GM19395 (cell line): ENCODE measurements at regions not wholly inside any gene's neighbourhood (a gene's known extent, or its start where the extent isn't known, plus 50 kb on each side); places are given as distances from the start of the nearest gene placed in this dataset.

ENCODE experiments used
- ATAC-seq: cut with Tn5 transposase; IDR thresholded peaks from one replicate; pipeline ENCODE4 v1.9.1; 2021; ENCODE audit warnings: mild to moderate bottlenecking, moderate library complexity; ENCODE audit not compliant: unreplicated experiment

DNA sequence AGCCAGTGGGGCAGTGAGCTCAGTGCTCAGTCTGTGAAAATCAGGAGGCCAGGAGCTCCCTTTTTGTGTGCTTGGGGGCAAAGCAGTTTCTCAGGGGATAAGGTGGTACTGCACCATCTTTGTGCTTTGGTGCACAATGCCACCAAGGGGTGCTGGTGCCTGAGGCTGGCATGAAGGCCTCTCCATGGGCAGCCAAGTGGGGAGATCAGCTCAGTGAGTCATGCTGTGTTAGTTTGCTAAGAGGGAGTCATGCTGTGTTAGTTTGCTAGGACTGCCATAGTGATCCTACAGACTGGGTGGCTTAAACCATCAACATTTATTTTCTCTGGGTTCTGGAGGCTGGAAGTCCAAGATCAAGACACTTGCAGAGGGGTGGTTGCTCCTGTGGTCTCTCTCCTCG is 428.1 kb downstream of the PRDM2 start:
- no peak for ATAC-seq

DNA sequence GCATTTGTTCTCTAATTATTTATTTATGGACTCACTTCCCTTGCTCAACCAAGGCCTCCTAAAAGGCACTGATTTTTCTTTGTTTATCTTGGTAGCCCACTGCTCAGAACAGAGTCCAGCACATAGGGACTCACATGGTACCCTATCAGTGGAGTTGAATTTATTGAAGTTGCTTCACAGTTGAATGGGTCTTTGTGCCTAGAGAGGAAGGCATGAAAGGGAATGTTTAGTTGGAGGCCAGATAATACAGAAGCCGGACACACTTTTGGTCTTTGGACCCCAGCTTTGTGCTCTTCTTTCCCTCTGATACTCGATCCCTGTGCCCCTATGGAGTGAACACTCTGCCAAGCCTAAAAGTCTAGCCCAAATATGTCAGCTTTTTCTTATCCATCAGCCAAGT is 429.0 kb downstream of the PRDM2 start:
- no peak for ATAC-seq

DNA sequence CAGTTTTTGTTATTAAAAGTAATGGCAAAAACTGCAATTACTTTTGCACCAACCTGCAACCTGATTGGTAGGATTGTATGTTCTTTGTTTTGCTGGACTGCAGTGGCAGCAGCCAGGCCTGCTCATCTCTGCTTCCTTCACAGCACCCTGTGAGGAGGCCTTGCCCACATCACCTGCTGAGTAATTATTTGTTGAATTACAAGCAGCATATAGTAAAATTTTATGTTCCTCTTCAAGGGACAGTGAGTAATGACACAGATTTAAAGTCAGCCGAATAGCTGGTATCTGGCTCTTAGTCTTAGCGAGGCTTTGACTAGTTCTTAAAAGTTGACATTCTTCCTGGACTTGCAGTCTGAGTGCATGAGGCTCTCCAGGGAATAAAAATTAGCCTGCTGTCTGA is 435.1 kb downstream of the PRDM2 start:
- ATAC-seq = no peak

DNA sequence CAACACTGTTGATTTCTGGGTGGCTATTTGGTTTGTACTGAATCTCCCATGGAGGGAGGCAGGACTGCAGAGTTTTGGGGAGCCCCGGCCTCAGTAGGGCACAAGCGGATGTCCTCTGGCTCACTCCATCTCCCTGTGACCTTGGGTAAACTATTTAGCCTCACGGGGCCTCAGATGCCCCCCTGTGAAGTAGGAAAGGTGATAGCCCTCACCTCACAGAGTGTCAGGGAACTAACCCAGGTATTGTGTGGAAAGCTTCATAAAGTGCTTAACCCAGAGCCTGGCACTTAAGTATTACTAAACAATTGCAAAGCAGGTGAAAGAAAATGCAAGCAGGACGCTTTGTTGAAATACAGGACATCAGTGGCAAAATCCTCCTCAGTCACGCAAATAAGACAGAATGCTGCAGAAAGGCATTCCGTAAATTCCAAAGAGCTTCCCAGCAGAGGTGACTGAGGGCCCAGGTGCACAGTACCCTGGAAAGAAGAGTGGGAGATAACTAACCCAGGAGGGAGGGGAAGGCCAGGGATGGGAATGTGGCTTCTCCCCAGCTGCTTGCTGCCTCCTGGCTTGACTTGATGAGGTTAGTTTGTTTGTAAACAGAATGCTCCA is 436.3 kb downstream of the PRDM2 start:
- no peak for ATAC-seq

DNA sequence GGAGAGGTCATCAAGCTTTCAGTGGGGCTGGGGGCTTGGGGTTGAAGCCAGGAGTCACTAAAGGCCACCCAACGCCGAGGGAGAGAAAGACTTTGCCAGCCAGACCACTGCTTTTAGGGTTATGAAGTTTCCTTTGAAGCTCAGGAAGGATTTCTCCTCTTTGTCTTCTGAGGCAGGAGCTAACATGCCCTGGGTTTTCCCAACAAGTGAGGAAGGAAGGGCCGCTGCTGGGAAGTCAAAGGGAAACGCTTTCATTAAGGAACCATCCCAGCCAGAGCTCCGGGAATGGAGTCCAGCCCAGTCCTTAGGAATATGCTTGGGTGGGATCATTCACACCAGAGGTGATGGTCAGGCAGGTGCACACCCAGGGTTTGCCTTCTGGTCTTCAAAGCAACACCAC is 436.9 kb downstream of the PRDM2 start:
- ATAC-seq = no peak

DNA sequence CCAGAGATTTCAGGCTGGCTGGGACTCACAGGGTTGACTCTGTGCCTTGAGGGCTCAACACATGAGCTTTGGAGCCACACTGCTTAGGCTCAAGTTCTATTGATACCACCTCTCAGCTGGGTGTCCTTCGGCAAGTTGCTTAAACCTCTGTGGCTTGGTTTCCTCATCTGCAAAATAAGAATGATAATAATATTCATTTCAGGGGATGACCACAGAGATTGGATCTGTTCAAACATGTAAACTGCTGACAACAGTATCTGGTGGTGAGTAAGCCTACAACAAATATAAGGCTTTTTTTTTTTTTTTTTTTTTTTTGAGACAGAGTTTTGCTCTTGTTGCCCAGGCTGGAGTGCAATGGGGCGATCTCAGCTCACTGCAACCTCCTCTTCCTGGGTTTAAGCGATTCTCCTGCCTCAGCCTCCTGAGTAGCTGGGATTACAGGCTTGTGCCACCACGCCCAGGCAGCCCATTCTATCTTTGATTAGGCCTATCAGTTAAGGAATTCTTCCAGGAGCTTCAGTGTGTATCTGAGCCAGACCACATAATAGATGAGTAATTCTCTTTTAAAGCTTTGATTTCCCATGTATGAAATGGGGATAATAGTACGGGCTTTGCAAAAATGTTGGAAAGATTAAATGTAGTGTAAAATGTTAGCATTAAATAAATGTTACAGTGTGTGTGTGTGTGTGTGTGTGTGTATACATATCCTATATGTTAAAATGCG is 437.6 kb downstream of the PRDM2 start:
- no peak for ATAC-seq

DNA sequence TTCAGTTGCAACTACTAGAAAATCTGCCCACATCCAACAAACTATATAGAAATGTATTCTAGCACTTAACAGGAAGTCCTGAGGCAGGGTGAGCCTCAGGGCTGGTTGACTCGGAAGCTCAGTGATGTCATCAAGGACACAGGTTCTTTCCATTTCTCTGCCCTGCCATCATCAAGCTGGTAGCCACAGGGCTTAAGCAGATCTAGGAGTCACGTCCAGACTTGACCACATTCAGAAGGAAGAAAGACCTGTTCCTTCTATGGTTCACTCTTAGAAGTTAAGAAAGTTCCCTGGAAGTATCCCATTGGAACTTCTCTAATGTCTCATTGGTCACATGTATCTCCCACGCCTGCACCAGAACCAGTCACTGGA is 438.1 kb downstream of the PRDM2 start:
- ATAC-seq = no peak

DNA sequence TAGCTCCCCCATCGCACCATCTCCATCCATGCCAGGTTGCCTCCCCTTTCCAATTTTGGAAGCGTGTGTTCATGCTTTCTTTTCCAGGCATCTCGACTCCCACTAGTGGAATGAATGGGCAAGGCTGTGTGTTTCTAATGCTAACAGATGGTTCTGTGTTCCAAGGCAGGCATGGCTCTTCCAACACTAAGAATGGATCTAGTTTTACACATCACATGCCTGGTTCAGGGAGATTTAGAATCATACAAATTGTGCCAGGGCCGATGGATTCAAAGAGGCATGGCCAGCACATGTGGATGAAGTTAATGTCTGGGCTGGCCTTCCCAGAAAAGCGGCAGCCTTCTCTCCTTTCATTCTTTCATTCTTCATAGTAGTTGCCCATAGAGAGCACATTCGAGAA is 438.7 kb downstream of the PRDM2 start:
- no peak for ATAC-seq

DNA sequence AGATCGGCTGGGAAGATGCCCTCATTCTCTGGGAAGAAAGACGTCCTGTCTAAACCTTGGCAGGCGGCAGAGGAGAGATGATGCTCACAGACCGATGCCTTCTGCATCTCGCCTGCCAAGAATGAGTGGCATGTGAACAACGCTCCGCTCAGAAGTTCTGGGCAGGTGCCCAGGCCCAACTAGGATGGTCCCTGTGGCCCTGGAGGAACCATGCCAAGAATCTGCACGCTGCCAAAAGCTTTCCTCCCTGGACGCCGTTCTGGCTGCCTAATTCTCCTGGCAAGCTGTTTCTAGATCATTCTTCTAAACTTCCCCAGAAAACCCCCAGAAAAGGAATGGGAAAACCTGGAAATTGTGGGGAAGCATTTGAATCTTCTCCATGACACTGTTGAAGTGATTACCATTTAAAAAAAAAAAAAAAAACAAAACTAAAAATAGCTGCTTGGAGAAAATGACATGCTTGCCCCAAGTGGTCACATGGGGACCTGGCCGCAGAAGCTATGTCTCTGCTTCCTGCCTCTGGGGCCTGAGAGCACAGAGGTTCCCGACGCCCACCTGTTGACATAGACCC is 440.9 kb downstream of the PRDM2 start:
- no peak for ATAC-seq

DNA sequence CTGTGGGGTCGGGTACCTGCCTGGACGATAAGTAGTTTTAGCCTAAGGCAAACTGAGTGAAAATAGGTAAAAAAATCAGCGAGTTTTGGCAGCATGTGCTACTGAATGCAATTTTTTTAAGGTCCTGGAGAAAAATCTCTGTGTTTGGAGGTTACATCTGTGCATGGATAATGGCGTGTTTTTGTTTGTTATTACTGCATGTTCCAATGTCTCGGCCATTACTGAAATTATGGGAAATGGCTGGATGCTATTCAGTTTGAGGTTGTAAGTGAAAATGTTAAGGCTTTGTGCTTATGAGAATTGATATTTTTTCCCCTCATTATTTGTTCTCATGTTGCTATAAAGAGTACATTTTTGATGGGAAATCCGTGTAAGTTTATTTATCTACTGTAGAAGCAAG is 441.7 kb downstream of the PRDM2 start:
- ATAC-seq = no peak

DNA sequence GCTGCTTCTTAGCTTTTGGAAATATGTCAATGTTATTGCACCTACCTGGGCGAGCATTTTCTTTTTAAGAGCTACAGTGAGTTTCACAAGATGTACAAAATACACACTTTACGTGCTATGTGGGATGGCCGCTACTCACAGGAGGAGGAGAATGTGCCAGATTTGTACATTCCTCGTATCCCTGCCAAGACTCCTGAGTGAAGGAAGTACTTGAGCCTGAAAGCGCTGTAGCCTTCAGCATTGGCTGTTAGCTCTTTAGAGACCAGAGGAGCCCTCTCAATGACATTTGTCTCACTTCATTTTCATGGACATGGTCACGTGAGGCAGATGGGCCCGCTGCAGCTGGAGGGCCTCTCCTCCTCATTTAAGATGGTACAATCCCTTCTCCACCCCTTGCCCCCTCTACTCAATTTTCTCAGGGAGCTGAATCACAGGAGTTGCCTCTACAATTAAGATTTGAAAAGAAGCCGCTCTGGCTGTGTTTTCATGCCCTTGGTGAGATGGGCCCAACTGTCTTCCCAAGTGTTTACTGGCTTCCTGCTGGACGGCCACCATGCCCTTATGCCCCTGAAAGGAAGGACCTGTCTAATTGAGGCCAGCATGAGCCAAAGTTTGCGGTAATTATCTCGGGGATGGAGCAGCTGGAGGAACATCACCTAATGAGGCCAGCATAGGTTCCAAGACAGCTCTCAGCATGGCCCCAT is 442.6 kb downstream of the PRDM2 start:
- no peak for ATAC-seq

DNA sequence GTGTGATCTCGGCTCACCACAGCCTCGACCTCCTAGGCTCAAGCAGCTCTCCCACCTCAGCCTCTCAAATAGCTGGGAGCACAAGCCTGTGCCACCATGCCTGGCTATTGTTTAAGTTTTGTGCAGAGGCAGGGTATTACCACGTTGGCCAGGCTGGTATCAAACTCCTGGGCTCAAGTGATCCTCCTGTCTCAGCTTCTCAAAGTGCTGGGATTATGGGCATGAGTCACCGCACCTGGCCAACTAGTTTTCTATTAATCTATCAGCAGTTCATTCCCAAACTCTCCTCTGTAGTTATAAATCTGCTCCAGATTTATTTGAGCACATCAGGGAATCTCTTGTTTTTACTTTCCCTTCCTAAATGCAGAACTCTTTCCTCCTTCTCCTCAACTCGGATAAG is 443.8 kb downstream of the PRDM2 start:
- ATAC-seq = no peak

DNA sequence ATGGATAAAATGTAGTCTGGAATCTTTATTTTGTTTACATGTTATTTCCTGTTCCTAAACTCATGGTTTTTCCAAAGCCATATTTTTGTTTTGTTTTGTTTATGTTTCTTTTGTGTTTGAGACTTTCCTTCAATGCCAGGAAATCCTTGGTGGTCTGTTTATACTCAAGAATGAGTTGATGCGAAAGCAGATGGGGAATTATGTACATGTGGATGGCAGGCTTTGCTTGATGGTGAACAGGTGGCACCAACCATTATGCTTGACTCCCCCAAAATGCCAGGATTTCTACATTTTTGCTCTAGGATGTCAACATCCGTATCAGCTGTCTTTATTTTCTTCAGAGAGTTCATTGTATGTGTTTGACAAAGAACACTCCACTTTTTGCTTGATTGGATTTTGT is 448.5 kb downstream of the PRDM2 start:
- ATAC-seq = no peak

DNA sequence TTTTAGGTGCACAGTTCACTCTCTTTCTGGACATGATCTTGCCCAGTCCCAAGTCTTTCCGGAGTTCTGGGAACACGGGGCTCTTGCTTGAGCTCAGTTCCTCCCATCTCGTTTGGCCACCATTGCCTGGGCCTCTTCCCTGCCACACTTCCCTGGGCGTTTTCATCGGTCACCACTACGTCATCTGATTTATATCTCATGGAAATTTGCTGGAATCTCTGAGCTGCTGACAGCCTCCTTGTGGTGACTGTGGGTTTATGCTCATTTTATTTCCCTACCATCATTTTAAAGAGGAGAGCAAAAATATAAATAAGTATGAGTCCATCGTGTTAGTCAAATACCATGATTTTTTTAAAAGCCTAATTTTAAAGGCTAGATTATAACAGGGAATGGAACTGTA is 449.1 kb upstream of the KAZN start:
- no peak for ATAC-seq

DNA sequence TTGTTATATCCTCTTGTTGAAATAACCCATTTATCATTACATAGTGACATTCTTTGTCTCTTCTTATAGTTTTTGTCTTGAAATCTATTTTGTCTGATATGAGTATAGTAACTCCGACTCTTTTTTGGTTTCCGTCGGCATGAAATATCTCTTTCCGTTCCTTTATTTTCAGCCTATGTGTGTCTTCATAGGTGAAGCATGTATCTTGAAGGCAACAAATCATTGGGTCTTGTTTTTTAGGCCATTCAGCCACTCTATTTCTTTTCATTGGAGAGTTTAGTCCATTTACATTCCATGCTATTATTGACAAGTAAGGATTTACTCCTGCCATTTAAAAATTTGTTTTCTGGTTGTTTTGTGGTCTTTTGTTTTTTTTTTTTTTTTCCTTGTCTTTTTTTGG is 441.9 kb upstream of the KAZN start:
- no peak for ATAC-seq

DNA sequence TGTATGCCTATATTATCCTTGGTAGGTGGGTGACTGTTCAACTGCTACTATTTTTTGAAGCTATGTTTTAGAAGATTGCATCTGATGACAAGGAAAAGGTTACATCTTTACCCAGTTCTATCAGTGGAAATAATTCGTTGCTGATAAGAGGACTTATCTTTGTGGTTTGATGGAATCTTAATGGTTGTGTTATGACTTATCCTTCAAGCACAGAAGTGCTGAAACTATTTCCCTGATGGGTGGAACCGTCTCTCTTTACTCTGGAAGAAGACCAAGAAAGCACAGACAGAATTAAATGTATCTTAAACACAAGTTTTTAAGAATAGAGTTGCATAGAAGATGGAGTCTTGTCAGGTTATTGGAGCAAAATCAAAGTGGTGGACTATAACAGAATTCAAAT is 437.7 kb upstream of the KAZN start:
- ATAC-seq = no peak

DNA sequence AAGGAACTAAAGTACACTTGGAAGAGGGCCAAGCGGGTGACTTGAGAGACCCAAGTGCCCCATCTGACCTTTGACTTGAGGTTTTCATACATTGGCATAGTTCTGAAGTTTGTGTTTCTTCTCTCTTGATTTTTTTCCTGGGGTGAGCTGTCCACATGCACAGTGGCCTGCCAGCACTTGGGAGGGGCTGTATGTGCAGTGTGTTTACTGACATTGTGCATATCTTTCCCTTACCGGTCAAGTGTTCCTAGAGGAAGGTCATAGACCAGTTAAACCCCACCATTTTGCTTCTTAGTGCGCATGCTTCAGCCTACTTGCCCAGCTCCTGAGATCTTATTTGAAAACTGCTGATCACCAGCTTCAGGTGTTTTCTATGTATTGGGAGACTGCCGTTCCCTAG is 435.2 kb upstream of the KAZN start:
- no peak for ATAC-seq

DNA sequence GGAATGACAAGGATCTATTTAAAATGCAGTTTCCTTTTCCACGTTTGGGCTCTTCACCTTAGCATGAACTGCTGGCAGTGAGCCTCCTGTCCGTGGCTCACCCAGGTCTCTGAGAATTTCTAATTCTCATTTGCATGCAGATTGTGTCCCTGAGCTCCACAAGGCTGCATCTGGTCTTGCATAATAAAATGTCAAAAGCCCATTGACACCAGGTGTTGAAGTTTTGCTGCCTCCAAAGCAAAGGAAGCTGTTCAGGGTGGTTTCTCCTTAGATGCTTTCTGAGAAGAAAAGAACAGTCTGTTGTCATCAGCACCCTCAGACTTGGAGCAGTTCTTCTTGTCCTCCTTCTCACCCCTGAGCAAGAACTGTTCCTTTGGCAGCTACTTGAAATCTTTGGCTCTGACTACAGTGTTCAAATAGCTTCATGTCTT is 433.1 kb upstream of the KAZN start:
- ATAC-seq = no peak

DNA sequence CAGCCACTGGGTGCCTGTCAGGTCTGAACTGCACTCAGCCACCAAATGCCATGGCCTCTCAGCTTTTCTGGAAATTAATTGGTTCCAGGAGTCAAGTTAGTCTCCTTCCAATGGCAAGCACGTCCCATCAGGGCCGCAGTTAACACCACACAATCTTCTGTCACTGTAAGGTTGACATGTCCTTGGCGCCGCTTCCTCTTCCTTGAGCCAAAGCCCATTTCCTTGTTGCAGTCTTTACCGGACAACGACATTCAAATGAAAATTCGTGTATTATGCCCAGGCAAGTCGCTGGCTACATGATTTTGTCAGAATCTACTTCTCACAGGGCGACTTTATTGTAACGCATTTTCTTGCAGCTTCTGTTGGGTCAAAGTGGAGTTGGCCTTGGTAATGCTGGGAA is 430.6 kb upstream of the KAZN start:
- no peak for ATAC-seq

DNA sequence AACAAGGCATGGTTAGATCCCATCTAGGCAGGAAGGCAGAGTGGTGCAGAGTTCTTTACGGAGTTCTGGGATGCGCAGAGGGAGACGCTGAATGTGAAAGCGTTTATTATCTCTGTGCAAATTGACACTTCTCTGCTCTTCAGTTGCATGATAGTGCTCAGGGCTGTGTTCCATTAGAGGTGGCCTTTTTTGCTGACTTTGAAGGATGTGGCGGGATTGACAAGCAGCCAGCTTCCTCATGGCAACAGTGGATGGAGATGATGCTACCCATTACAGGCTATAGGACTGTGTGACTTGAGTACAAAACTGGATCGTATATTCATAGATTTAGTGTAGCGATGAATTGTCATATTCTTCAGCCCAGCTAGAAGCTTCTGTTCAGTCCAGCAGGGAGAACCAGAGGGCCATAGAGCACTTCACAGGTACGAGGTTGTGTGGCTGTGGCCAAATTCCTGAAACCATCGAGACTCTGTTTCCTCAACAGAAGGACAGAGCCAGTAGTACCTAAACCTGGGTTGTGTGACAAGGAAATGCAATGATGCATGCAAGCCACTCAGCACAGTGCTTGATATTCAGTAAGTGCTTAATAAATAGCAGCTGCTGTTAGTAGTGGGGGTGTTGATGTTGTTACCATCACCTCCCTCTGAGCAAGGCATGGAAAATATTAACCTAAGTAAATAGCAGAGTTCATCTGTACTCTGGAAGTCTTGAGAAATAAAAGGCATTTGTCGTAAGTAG is 430.0 kb upstream of the KAZN start:
- no peak for ATAC-seq

DNA sequence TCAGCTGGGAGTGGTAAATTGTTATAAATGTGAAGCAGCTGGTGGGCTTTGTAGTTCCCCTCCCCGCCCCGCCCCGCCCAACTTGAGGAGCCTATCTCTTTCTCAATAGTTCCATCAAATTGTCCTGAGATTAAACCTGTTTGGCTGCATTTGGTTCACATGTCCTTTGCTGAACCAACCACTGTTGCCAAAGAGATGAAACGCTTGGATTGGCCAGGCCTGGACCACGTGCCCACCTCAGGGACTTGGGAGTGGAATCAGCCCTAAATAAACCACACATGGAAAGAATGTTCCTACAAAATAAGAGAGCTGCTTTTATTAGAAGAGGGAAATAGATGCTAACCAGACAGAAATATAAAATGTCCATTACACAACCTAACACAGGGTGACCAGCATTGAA is 424.9 kb upstream of the KAZN start:
- ATAC-seq = no peak
